ENCODE measurements at regions not wholly inside any gene's neighbourhood (a gene's known extent, or its start where the extent isn't known, plus 50 kb on each side); places are given as distances from the start of the nearest gene placed in this dataset.

GRCh38 chr16:65895906-65896305 is 470.6 kb upstream of the CDH5 start:
- no peaks in the 10 kb centered on the region for H3K4me1 ChIP-seq
- intact Hi-C loops (cut with DNase I) = no loop called here

GRCh38 chr16:65895486-65895885 is 471.0 kb upstream of the CDH5 start:
- H3K36me3 ChIP-seq = no peaks in the 10 kb centered on the region
- no peaks in the 10 kb centered on the region for H3K4me1 ChIP-seq
- no peak overlapping the region for H3K27ac ChIP-seq
- WGBS, 2 donors = 73 to 87% methylated on average over 3 of the region's 3 CpGs
- H3K9me3 ChIP-seq = no peaks in the 10 kb centered on the region
- intact Hi-C loops (cut with DNase I) = no loop called here
- TF ChIP-seq POLR2A (IDR thresholded peaks at IDR 0.05) (no peak), CTCF (IDR thresholded peaks at IDR 0.05) (no peak)
- DNase-seq = no peak
- no peak overlapping the region for H3K4me3 ChIP-seq
- no peaks in the 10 kb centered on the region for H3K27me3 ChIP-seq

More at GRCh38 chr16:65895906-65896305, 470.6 kb upstream of the CDH5 start:
- WGBS, 2 donors = 90 to 96% methylated on average over 1 of the region's 1 CpG
- Histone ChIP-seq H3K9me3 (peaks cover 0 to 2% (median 0%) of the 10 kb centered on the region in 4 donors), H3K27ac (no peak overlapping the region), H3K4me3 (no peak overlapping the region), H3K27me3 (no peaks in the 10 kb centered on the region), H3K36me3 (no peaks in the 10 kb centered on the region)
- DNase-seq = no peak
- no peak for TF ChIP-seq POLR2AphosphoS5 (IDR thresholded peaks at IDR 0.05)
- no peak for TF ChIP-seq POLR2A (IDR thresholded peaks at IDR 0.05)
- TF ChIP-seq EP300 (IDR thresholded peaks at IDR 0.05) = no peak
- no peak for TF ChIP-seq CTCF (IDR thresholded peaks at IDR 0.05)

- WGBS, 2 donors = 84 to 88% methylated on average over 4 of the region's 4 CpGs
- TF ChIP-seq POLR2A (IDR thresholded peaks at IDR 0.05) (no peak), EP300 (IDR thresholded peaks at IDR 0.05) (no peak), POLR2AphosphoS5 (IDR thresholded peaks at IDR 0.05) (no peak), CTCF (IDR thresholded peaks at IDR 0.05) (no peak)
These were observed 476.3 kb upstream of the CDH5 start for GRCh38 chr16:65890203-65890602.

GRCh38 chr16:65889533-65889966 is 476.9 kb upstream of the CDH5 start:
- Histone ChIP-seq H3K9me3 (no peaks in the 10 kb centered on the region), H3K4me3 (no peak overlapping the region), H3K36me3 (no peaks in the 10 kb centered on the region), H3K4me1 (no peaks in the 10 kb centered on the region), H3K27me3 (no peaks in the 10 kb centered on the region), H3K27ac (no peak overlapping the region)
- TF ChIP-seq POLR2AphosphoS5 (IDR thresholded peaks at IDR 0.05) (no peak), EP300 (IDR thresholded peaks at IDR 0.05) (no peak), CTCF (IDR thresholded peaks at IDR 0.05) (no peak), POLR2A (IDR thresholded peaks at IDR 0.05) (no peak)
- intact Hi-C loops (cut with DNase I) = no loop called here
- DNase-seq = no peak
- WGBS, 2 donors = 57 to 58% methylated on average over 4 of the region's 4 CpGs

More at GRCh38 chr16:65890203-65890602, 476.3 kb upstream of the CDH5 start:
- DNase-seq = no peak
- Histone ChIP-seq H3K4me3 (no peak overlapping the region), H3K27ac (no peak overlapping the region), H3K27me3 (no peaks in the 10 kb centered on the region), H3K9me3 (no peaks in the 10 kb centered on the region), H3K4me1 (no peaks in the 10 kb centered on the region), H3K36me3 (no peaks in the 10 kb centered on the region)
- intact Hi-C loops (cut with DNase I) = no loop called here

GRCh38 chr16:65888201-65888600 is 478.3 kb upstream of the CDH5 start:
- TF ChIP-seq EP300 (IDR thresholded peaks at IDR 0.05) = no peak
- TF ChIP-seq POLR2A (IDR thresholded peaks at IDR 0.05) = no peak
- TF ChIP-seq CTCF (IDR thresholded peaks at IDR 0.05) = no peak
- no peak for TF ChIP-seq POLR2AphosphoS5 (IDR thresholded peaks at IDR 0.05)
- intact Hi-C loops (cut with DNase I) = no loop called here
- Histone ChIP-seq H3K27me3 (no peaks in the 10 kb centered on the region), H3K36me3 (no peaks in the 10 kb centered on the region), H3K9me3 (no peaks in the 10 kb centered on the region), H3K4me1 (no peaks in the 10 kb centered on the region), H3K4me3 (no peak overlapping the region), H3K27ac (no peak overlapping the region)
- 74 to 84% methylated on average over 8 of the region's 8 CpGs for WGBS, 2 donors
- DNase-seq = no peak
